IMR-90 (cell line): ENCODE measurements at regions not wholly inside any gene's neighbourhood (a gene's known extent, or its start where the extent isn't known, plus 50 kb on each side); places are given as distances from the start of the nearest gene placed in this dataset.

Experiments
- ATAC-seq: fragments of 200-7000 bp; cut with Tn5 transposase; 2 replicates; pipeline ENCODE4 v1.9.1; 2020; ENCODE audit warnings: low read depth, mild to moderate bottlenecking, moderate library complexity
- BruUV-seq: library from RNA; stranded (reverse); fragments of 400-500 nt; replicated peaks from 2 replicates; lab custom pipeline; 2021; lab: Mats Ljungman, UMichigan
- CTCF ChIA-PET: fragments of 300-600 bp; formaldehyde crosslinking; extraction: SDS; loops from one replicate; lab custom pipeline; 2021; ENCODE audit warnings: antibody characterized with exemption; lab: Yijun Ruan, JAX
- POLR2A ChIA-PET: fragments of 300-600 bp; sonication (Branson Sonifier 250); formaldehyde crosslinking; loops from one replicate; lab custom pipeline; 2022; ENCODE audit warnings: antibody characterized with exemption; ENCODE audit not compliant: unreplicated experiment; lab: Charles Lee
- DNase-seq: peaks from one replicate; pipeline ENCODE4 v3.0.0; 2013
- H2AFZ ChIP-seq: replicated peaks from 2 replicates; pipeline ENCODE3; 2013; ENCODE audit warnings: low read length, mild to moderate bottlenecking; ENCODE audit not compliant: poor library complexity
- H2AK5ac ChIP-seq: 2 replicates; pipeline ENCODE4 v1.6.1; 2013; ENCODE audit warnings: low read depth, low read length, inconsistent platforms
- H2AK9ac ChIP-seq: replicated peaks from 2 replicates; pipeline ENCODE3; 2013; ENCODE audit warnings: mild to moderate bottlenecking, low read depth, low read length, moderate library complexity; ENCODE audit not compliant: poor library complexity
- H2BK120ac ChIP-seq: 2 replicates; pipeline ENCODE4 v1.6.1; 2013; ENCODE audit warnings: low read depth, low read length, inconsistent platforms
- H2BK15ac ChIP-seq: 3 replicates; pipeline ENCODE4 v1.6.1; 2013; ENCODE audit warnings: low read depth, low read length, inconsistent platforms
- H2BK20ac ChIP-seq: 2 replicates; pipeline ENCODE4 v1.6.1; 2013; ENCODE audit warnings: low read depth, mild to moderate bottlenecking, inconsistent platforms, low read length, moderate library complexity
- H2BK5ac ChIP-seq: 2 replicates; pipeline ENCODE4 v1.6.1; 2013; ENCODE audit warnings: mild to moderate bottlenecking, low read depth, low read length, inconsistent platforms; ENCODE audit not compliant: poor library complexity, severe bottlenecking
- H3K14ac ChIP-seq: replicated peaks from 2 replicates; pipeline ENCODE4 v1.6.1; 2013; ENCODE audit warnings: low read depth, low read length, inconsistent platforms
- H3K18ac ChIP-seq: 2 replicates; pipeline ENCODE4 v1.6.1; 2013; ENCODE audit warnings: low read depth, low read length, control low read depth
- H3K23ac ChIP-seq: 2 replicates; pipeline ENCODE4 v1.6.1; 2013; ENCODE audit warnings: low read depth, low read length, inconsistent platforms
- H3K27ac ChIP-seq: 2 replicates; pipeline ENCODE4 v1.5.1; 2013; ENCODE audit warnings: mild to moderate bottlenecking, control low read depth, low read length; ENCODE audit not compliant: insufficient read depth
- H3K27me3 ChIP-seq: 2 replicates; pipeline ENCODE4 v1.6.1; 2013; ENCODE audit warnings: low read length; ENCODE audit not compliant: control insufficient read depth, insufficient read depth
- H3K36me3 ChIP-seq: 2 replicates; pipeline ENCODE4 v1.6.1; 2013; ENCODE audit warnings: low read length, mixed read lengths; ENCODE audit not compliant: control insufficient read depth, insufficient read depth
- H3K4ac ChIP-seq: 2 replicates; pipeline ENCODE4 v1.6.1; 2013; ENCODE audit warnings: low read depth, low read length, inconsistent platforms
- H3K4me1 ChIP-seq: 2 replicates; pipeline ENCODE4 v1.6.1; 2013; ENCODE audit warnings: low read length, mixed read lengths; ENCODE audit not compliant: control insufficient read depth, insufficient read depth
- H3K4me2 ChIP-seq: 2 replicates; pipeline ENCODE4 v1.6.1; 2013; ENCODE audit warnings: low read depth, mild to moderate bottlenecking, control low read depth, low read length, moderate library complexity
- H3K4me3 ChIP-seq: 2 replicates; pipeline ENCODE4 v1.5.1; 2013; ENCODE audit warnings: low read depth, mild to moderate bottlenecking, control low read depth, low read length, moderate library complexity; ENCODE audit not compliant: insufficient read depth
- H3K56ac ChIP-seq: 2 replicates; pipeline ENCODE4 v1.6.1; 2013; ENCODE audit warnings: low read length, inconsistent platforms; ENCODE audit not compliant: insufficient read depth; ENCODE audit errors: extremely low read depth
- H3K79me1 ChIP-seq, 2 experiments: 2 replicates each; pipeline ENCODE4 v1.6.1; 2013; ENCODE audit warnings: low read length in 2 of 2, inconsistent platforms in 1 of 2, low read depth in 1 of 2
- H3K9ac ChIP-seq: 2 replicates; pipeline ENCODE4 v1.6.1; 2013; ENCODE audit warnings: low read depth, low read length, control low read depth
- H3K9me1 ChIP-seq: 2 replicates; pipeline ENCODE4 v1.6.1; 2013; ENCODE audit warnings: low read length, inconsistent platforms; ENCODE audit not compliant: insufficient read depth
- H3K9me3 ChIP-seq: 2 replicates; pipeline ENCODE4 v1.6.1; 2013; ENCODE audit warnings: low read length; ENCODE audit not compliant: control insufficient read depth, insufficient read depth
- H4K20me1 ChIP-seq: 2 replicates; pipeline ENCODE4 v1.6.1; 2013; ENCODE audit warnings: low read length, inconsistent platforms; ENCODE audit not compliant: insufficient read depth
- H4K5ac ChIP-seq: 2 replicates; pipeline ENCODE4 v1.6.1; 2013; ENCODE audit warnings: mild to moderate bottlenecking, low read depth, low read length, control low read depth
- H4K8ac ChIP-seq, 2 experiments: 2 replicates each; pipeline ENCODE4 v1.6.1; 2013; ENCODE audit warnings: low read depth in 2 of 2, low read length in 2 of 2, control low read depth in 1 of 2, inconsistent platforms in 1 of 2
- H4K91ac ChIP-seq: 2 replicates; pipeline ENCODE4 v1.6.1; 2013; ENCODE audit warnings: low read depth, low read length, inconsistent platforms; ENCODE audit not compliant: insufficient read depth
- BHLHE40 ChIP-seq: fragments of 150-350 bp; IDR thresholded peaks from 2 replicates; pipeline ENCODE4 v1.6.1; 2016; ENCODE audit warnings: mild to moderate bottlenecking, low read depth, low read length
- CEBPB ChIP-seq: IDR thresholded peaks from 2 replicates; pipeline ENCODE4 v1.6.1; 2012; ENCODE audit warnings: low read depth, low read length, improper control_type of control experiment
- CHD1 ChIP-seq: IDR thresholded peaks from 2 replicates; pipeline ENCODE4 v1.6.1; 2012; ENCODE audit warnings: low read depth, low read length, improper control_type of control experiment
- ELK1 ChIP-seq: fragments of 150-350 bp; IDR thresholded peaks from 2 replicates; pipeline ENCODE4 v1.6.1; 2016; ENCODE audit warnings: low read depth, mild to moderate bottlenecking, low read length, moderate library complexity, borderline replicate concordance
- FOS ChIP-seq: fragments of 150-350 bp; IDR thresholded peaks from 2 replicates; pipeline ENCODE4 v1.6.1; 2016; ENCODE audit warnings: low read depth, low read length
- MAFK ChIP-seq: IDR thresholded peaks from 2 replicates; pipeline ENCODE4 v1.6.1; 2012; ENCODE audit warnings: low read depth, low read length, improper control_type of control experiment
- MAZ ChIP-seq: IDR thresholded peaks from 2 replicates; pipeline ENCODE4 v1.6.1; 2012; ENCODE audit warnings: low read depth, mild to moderate bottlenecking, low read length, improper control_type of control experiment, moderate library complexity, borderline replicate concordance
- MXI1 ChIP-seq: IDR thresholded peaks from 2 replicates; pipeline ENCODE4 v1.6.1; 2012; ENCODE audit warnings: low read depth, mild to moderate bottlenecking, low read length, moderate library complexity, borderline replicate concordance
- NFE2L2 ChIP-seq: fragments of 150-350 bp; IDR thresholded peaks from 2 replicates; pipeline ENCODE4 v1.6.1; 2016; ENCODE audit warnings: low read depth, mild to moderate bottlenecking, low read length
- POLR2A ChIP-seq: IDR thresholded peaks from 2 replicates; pipeline ENCODE4 v1.6.1; 2012; ENCODE audit warnings: mild to moderate bottlenecking, low read depth, low read length
- RCOR1 ChIP-seq: IDR thresholded peaks from 2 replicates; pipeline ENCODE4 v1.6.1; 2012; ENCODE audit warnings: mild to moderate bottlenecking, low read length, improper control_type of control experiment; ENCODE audit not compliant: insufficient replicate concordance
- RFX5 ChIP-seq: IDR thresholded peaks from 2 replicates; pipeline ENCODE4 v1.8.0; 2012; ENCODE audit warnings: low read depth, mild to moderate bottlenecking, low read length, moderate library complexity
- WGBS, 2 experiments: methylation state at CpG; one replicate each; pipeline versions ENCODE4 v1.1.5 to v1.1.7; 2013; ENCODE audit warnings: missing lambda C conversion rate in 2 of 2; ENCODE audit not compliant: insufficient read length in 1 of 2; ENCODE audit errors: extremely low coverage in 2 of 2; 5-methylcytosine and 5-hydroxymethylcytosine counted together
- dilution Hi-C: fragments of 300-500 bp; cut with HindIII; formaldehyde crosslinking; loops from one replicate; pipeline ENCODE4 v1.14.3; 2018; ENCODE audit warnings: low sequenced_read_pairs; ENCODE audit not compliant: unreplicated experiment
- in situ Hi-C: fragments of 300-500 bp; cut with MboI; formaldehyde crosslinking; loops from 3 replicates; pipeline ENCODE4 v1.14.3; 2019; ENCODE audit warnings: low sequenced_read_pairs, inconsistent platforms, mixed read lengths
- intact Hi-C: fragments of 100-400 bp; cut with micrococcal nuclease; formaldehyde crosslinking; loops from 2 replicates; pipeline ENCODE4 v1.10.0; 2022
- TF ChIP-seq, protein P1 (sequence below): fragments of 150-350 bp; IDR thresholded peaks from 2 replicates; pipeline ENCODE4 v1.6.1; 2017; ENCODE audit warnings: mild to moderate bottlenecking, antibody characterized with exemption, low read length, low read depth
- TF ChIP-seq, protein P2 (sequence below): conservative IDR thresholded peaks from 2 replicates; pipeline ENCODE4 v1.5.1; 2012; ENCODE audit warnings: mild to moderate bottlenecking, low read depth, low read length, improper control_type of control experiment

DNA sequence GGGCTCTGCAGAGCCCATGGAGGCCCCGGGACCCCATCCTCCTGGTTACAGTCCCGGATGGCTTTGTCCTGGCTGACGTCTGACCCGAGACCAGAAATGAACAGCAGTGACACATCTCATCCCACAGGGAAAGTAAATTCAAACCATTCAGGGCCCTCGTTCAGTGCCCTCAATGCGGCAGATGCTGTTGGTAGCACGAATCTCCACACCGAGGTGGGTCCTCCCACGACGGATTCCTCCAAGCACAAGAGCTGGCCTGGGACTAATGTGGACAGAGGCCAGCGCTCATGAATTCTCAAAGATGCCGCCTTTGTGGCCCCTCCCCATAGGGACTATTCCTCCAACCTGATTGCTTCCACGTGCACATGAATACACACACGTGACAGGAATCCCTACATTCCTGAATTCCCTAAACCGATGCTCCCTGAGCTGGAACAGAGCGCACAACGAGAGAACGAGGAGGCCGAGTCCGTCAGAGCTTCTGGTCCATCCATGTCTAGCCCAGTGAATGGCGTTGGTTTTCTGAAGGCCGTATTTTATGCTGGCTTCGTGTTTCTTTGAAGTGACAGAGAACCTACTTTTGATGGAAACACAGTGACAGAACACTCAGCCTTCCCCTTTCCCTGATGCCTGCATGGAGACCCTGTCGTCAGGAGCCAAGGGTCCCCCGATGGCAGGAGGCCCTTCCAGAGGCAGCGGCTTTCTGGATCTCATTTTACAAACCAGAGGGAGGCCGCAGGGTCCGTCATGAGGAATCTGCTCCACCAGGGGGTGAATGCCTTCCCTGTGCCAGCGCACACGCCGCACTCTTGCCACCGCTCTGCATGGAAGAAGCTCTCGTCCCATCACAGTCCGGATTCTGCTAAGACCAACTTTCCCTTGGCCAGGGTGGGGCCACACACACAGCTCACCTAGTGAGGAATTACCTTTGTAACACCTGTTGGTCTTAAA lies 64.3 kb upstream of the SNTG2 start:
- no peak overlapping the region for H3K27ac ChIP-seq
- H3K79me1 ChIP-seq: no peaks in the 10 kb centered on the region
- H3K27me3 ChIP-seq: no peaks in the 10 kb centered on the region
- H4K8ac ChIP-seq: no peak overlapping the region
- H4K91ac ChIP-seq: no peak overlapping the region
- dilution Hi-C loops (no loop called here), intact Hi-C loops (no loop called here), in situ Hi-C loops (no loop called here)
- no peak overlapping the region for H3K14ac ChIP-seq
- no peak overlapping the region for H3K4ac ChIP-seq
- no peaks in the 10 kb centered on the region for H3K4me1 ChIP-seq
- ChIA-PET CTCF (no interaction called here), POLR2A (no interaction called here)
- H3K56ac ChIP-seq: no peak overlapping the region
- no peak overlapping the region for H3K4me3 ChIP-seq
- H2BK5ac ChIP-seq: no peak overlapping the region
- BruUV-seq: no TSS peak
- TF ChIP-seq MAZ: no peak
- TF ChIP-seq, protein P1, sequence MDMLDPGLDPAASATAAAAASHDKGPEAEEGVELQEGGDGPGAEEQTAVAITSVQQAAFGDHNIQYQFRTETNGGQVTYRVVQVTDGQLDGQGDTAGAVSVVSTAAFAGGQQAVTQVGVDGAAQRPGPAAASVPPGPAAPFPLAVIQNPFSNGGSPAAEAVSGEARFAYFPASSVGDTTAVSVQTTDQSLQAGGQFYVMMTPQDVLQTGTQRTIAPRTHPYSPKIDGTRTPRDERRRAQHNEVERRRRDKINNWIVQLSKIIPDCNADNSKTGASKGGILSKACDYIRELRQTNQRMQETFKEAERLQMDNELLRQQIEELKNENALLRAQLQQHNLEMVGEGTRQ: no peak
- TF ChIP-seq FOS: no peak
- TF ChIP-seq RFX5: no peak
- no peak for TF ChIP-seq MXI1
- TF ChIP-seq ELK1: no peak
- no peak for TF ChIP-seq MAFK
- TF ChIP-seq CHD1: no peak
- no peak for TF ChIP-seq POLR2A
- TF ChIP-seq NFE2L2: no peak
- TF ChIP-seq CEBPB: no peak
- no peak for TF ChIP-seq RCOR1
- TF ChIP-seq BHLHE40: no peak
- TF ChIP-seq, protein P2, sequence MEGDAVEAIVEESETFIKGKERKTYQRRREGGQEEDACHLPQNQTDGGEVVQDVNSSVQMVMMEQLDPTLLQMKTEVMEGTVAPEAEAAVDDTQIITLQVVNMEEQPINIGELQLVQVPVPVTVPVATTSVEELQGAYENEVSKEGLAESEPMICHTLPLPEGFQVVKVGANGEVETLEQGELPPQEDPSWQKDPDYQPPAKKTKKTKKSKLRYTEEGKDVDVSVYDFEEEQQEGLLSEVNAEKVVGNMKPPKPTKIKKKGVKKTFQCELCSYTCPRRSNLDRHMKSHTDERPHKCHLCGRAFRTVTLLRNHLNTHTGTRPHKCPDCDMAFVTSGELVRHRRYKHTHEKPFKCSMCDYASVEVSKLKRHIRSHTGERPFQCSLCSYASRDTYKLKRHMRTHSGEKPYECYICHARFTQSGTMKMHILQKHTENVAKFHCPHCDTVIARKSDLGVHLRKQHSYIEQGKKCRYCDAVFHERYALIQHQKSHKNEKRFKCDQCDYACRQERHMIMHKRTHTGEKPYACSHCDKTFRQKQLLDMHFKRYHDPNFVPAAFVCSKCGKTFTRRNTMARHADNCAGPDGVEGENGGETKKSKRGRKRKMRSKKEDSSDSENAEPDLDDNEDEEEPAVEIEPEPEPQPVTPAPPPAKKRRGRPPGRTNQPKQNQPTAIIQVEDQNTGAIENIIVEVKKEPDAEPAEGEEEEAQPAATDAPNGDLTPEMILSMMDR: no peak
- H4K20me1 ChIP-seq: no peaks in the 10 kb centered on the region
- no peak overlapping the region for H2AK9ac ChIP-seq
- WGBS, 2 experiments: 72% methylated on average over 25 of the region's 34 CpGs; no CpG with 5 or more reads in 1 of the 2 experiments
- peaks cover 28% of the 10 kb centered on the region for H3K9me3 ChIP-seq
- no peak overlapping the region for H3K9ac ChIP-seq
- H3K18ac ChIP-seq: no peak overlapping the region
- no peak for DNase-seq
- H2BK120ac ChIP-seq: no peak overlapping the region
- H2BK15ac ChIP-seq: no peak overlapping the region
- no peak overlapping the region for H3K4me2 ChIP-seq
- H3K9me1 ChIP-seq: no peaks in the 10 kb centered on the region
- no peak overlapping the region for H3K23ac ChIP-seq
- H3K36me3 ChIP-seq: no peaks in the 10 kb centered on the region
- no peak overlapping the region for H2BK20ac ChIP-seq
- no peak overlapping the region for H2AFZ ChIP-seq
- no peak overlapping the region for H2AK5ac ChIP-seq
- no peak for ATAC-seq
- H4K5ac ChIP-seq: no peak overlapping the region
